GM19324 (cell line): ENCODE measurements at regions not wholly inside any gene's neighbourhood (a gene's known extent, or its start where the extent isn't known, plus 50 kb on each side); places are given as distances from the start of the nearest gene placed in this dataset.

Experiments used
- ATAC-seq: cut with Tn5 transposase; IDR thresholded peaks from one replicate; pipeline ENCODE4 v1.9.1; 2021; ENCODE audit warnings: mild to moderate bottlenecking, moderate library complexity; ENCODE audit not compliant: unreplicated experiment, low FRiP score

DNA sequence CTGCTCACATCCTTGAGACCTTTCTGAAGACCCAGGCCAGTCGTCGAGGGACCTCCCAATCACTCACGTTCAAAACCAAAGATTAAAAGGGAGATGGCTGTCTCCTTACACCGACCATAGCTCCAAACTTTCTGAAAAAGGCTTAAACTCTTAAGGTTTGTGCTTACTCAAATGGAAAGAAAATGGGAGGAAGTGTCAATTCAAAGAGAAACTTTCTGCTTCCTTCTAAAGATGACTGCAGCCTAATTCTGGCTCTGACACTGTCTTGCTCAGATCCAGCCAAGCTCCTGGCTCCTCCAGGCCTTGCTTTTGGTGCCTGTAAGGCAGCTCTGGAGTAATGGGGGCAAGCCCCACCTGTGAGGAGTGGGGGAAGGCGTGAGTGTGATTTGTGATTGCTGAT is 54.9 kb upstream of the WSB1 start:
- ATAC-seq = no peak

DNA sequence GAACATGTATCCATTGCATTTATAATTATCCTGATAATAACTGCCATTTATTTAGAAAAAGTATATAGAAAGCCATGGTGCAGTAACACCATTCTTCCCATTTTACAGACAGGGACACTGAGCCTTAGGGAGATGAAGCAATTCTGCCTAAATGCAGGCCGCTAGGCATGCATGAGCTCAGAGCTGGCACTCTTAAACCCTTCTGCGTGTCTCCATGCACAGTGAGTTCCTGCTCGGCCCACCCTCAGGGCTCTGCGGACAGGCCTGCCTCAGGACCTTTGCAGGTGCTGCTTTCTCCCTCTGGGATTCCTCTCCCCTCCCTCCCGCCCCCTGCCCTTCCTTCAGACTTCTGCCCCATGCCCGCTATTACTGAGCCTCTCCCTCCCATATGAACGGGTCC is 54.3 kb upstream of the WSB1 start:
- no peak for ATAC-seq

DNA sequence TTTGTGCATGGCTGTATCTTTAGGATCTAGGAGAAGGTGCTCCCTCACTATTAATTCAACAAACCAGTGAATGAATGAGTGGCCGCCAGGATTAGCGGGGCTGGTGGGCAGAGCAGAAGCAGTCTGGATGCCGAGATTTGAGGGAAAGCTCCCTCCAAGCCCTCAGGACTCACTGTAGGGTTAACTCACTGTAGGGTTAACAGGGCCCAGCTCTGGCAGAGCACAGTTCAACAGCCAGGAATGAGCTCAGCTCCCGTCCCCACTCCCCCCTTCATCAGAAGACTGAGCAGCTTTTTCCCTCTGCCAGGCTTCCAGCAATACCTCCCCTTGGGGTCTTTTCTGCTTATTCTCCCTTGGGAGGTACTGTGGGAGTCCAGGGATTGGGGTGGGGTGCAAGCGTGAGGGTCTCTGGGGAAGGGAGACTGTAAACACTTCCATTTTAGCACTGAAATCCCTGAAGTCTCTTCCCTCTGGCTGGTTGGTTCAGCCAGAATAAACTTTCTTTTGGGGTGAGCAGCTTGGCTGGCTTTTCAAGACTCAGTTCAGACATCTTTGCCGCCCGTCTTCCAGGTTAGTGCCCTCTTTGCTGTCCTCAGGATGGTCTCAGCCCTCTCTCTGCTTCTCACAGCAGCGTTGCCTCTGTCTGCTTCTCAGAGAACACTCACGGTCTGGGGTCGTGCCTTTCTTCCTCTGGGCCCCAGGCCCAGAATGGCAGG is 53.7 kb upstream of the WSB1 start:
- no peak for ATAC-seq

DNA sequence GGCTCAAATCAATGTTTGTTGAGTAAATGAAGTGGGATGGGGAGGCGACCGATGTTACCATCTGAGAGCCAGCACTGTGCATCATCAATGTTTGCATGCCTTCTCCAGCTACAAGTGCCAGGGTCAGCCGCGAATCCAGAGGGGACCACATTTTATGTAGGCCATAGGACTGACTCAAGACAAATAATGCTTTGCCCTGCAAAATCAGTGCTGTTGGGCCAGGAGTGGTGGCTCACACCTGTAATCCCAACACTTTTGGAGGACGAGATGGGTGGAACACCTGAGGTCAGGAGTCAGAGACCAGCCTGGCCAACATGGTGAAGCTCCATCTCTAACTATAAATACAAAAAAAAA is 53.1 kb upstream of the WSB1 start:
- ATAC-seq = no peak

DNA sequence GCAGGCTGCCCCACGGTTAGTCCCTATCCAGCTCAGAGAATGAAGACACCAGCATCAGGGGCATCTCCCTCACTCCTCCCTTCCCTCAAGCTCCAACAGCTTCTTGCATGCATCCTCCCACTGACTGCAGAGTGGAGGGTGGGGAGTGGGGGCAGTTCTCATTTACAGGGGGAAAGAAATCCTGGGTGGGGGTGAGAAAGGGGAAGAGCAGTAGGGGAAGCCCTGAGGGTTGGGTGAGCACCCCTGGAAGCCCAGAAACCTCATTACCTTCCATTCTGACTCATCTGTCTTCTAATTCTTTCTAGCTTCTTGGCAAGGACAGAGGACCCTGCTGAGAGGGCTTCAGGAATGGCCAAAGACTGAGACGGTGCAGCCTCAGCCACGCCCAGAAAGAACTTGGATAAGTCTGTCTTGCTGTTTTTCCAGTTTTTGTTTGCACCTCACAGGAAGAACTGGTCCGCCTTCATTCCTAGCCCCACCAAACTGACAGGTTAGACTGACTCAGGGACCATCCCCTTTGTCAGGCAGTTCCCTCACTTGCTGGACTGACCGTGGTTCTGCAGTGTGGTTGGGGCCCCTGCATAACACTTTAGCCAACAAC is 52.5 kb upstream of the WSB1 start:
- no peak for ATAC-seq

- ATAC-seq = no peak
Measured at GRCh38 chr17:27242951-27243350, 51.0 kb upstream of the WSB1 start.

GRCh38 chr17:27244011-27244410 is 49.9 kb upstream of the WSB1 start:
- no peak for ATAC-seq
